ENCODE measurements at regions not wholly inside any gene's neighbourhood (a gene's known extent, or its start where the extent isn't known, plus 50 kb on each side); places are given as distances from the start of the nearest gene placed in this dataset.

DNA sequence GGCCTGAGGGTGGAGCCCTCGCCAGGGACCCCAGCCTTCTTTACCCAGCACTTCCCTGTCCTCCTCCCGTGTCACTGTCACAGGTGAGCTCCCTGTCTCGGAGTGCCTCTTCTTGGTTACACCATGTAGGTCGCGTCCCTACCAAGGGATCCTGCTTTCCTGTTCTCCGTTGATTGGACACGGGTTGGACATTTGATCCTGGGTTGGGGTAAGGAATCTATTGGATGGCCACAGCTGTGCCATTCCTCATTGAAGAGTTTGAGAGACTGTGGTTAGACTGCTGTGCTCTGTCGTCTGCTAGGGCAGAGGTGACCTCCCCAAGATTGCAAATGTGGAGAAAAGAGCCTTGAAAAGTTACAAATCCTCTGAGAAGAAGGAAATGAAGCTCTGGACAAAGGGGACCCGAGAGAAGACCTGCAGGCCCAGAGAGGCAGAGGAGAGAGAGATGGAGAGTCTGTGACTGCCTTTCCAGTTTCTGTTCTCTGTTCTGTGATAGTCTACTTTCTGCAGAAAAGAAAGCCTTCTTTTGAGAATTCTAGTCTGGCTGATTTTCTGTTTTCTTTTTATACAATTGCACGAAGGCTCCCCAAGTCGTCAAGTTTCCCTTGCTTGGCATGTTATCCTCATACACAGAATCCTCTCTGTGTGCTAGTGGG, 325.7 kb upstream of the RGMA start:
- Histone ChIP-seq H3K14ac (replicated peaks; ENCODE audit: low read depth, low read length) (no peak overlapping the region), H3K4ac (ENCODE audit: low read depth, low read length) (no peak overlapping the region), H2AFZ (replicated peaks; ENCODE audit: low read length, poor library complexity) (no peak overlapping the region), H3K56ac (ENCODE audit: extremely low read depth, insufficient read depth, low read length) (no peak overlapping the region), H2BK120ac (ENCODE audit: low read depth, low read length) (no peak overlapping the region), H2AK9ac (replicated peaks; ENCODE audit: low read depth, low read length, poor library complexity) (no peak overlapping the region), H2BK5ac (ENCODE audit: low read depth, low read length, poor library complexity, severe bottlenecking) (no peak overlapping the region), H3K4me3 (ENCODE audit: insufficient read depth, low read depth, low read length) (no peak overlapping the region), H3K9me1 (ENCODE audit: insufficient read depth, low read length) (no peaks in the 10 kb centered on the region), H3K27me3 (ENCODE audit: control insufficient read depth, insufficient read depth, low read length) (no peaks in the 10 kb centered on the region), H3K27ac (ENCODE audit: insufficient read depth, low read length) (no peak overlapping the region), H3K23ac (ENCODE audit: low read depth, low read length) (no peak overlapping the region), H3K4me1 (ENCODE audit: control insufficient read depth, insufficient read depth, low read length) (no peaks in the 10 kb centered on the region), H3K4me2 (ENCODE audit: low read depth, low read length) (no peak overlapping the region), H4K5ac (ENCODE audit: low read depth, low read length) (no peak overlapping the region), H3K9me3 (ENCODE audit: control insufficient read depth, insufficient read depth, low read length) (peaks cover 45% of the 10 kb centered on the region), H2AK5ac (ENCODE audit: low read depth, low read length) (no peak overlapping the region), H2BK15ac (ENCODE audit: low read depth, low read length) (no peak overlapping the region), H3K79me1 (ENCODE audit: low read depth in 1 of 2, low read length in 2 of 2) (no peaks in the 10 kb centered on the region), H4K20me1 (ENCODE audit: insufficient read depth, low read length) (no peaks in the 10 kb centered on the region), H3K18ac (ENCODE audit: low read depth, low read length) (no peak overlapping the region), H4K91ac (ENCODE audit: insufficient read depth, low read depth, low read length) (no peak overlapping the region), H3K36me3 (ENCODE audit: control insufficient read depth, insufficient read depth, low read length) (no peaks in the 10 kb centered on the region), H2BK20ac (ENCODE audit: low read depth, low read length) (no peak overlapping the region), H4K8ac (ENCODE audit: low read depth in 2 of 2, low read length in 2 of 2) (no peak overlapping the region), H3K9ac (ENCODE audit: low read depth, low read length) (no peak overlapping the region)
- no TSS peak for BruUV-seq (replicated peaks)
- intact Hi-C loops (cut with micrococcal nuclease): no loop called here
- no peak for TF ChIP-seq MAFK (IDR thresholded peaks at IDR 0.05; ENCODE audit: low read depth, low read length)
- no peak for TF ChIP-seq CHD1 (IDR thresholded peaks at IDR 0.05; ENCODE audit: low read depth, low read length)
- TF ChIP-seq RAD21 (IDR thresholded peaks at IDR 0.05; ENCODE audit: low read length): no peak
- TF ChIP-seq FOS (IDR thresholded peaks at IDR 0.05; ENCODE audit: low read depth, low read length): no peak
- TF ChIP-seq, protein P1, sequence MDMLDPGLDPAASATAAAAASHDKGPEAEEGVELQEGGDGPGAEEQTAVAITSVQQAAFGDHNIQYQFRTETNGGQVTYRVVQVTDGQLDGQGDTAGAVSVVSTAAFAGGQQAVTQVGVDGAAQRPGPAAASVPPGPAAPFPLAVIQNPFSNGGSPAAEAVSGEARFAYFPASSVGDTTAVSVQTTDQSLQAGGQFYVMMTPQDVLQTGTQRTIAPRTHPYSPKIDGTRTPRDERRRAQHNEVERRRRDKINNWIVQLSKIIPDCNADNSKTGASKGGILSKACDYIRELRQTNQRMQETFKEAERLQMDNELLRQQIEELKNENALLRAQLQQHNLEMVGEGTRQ (IDR thresholded peaks at IDR 0.05; ENCODE audit: low read depth, low read length): no peak
- TF ChIP-seq NFE2L2 (IDR thresholded peaks at IDR 0.05; ENCODE audit: low read depth, low read length): no peak
- no peak for TF ChIP-seq MXI1 (IDR thresholded peaks at IDR 0.05; ENCODE audit: borderline replicate concordance, low read depth, low read length)
- TF ChIP-seq SMC3 (IDR thresholded peaks at IDR 0.05; ENCODE audit: low read depth, low read length): no peak
- TF ChIP-seq RFX5 (IDR thresholded peaks at IDR 0.05; ENCODE audit: low read depth, low read length): no peak
- TF ChIP-seq, protein P2, sequence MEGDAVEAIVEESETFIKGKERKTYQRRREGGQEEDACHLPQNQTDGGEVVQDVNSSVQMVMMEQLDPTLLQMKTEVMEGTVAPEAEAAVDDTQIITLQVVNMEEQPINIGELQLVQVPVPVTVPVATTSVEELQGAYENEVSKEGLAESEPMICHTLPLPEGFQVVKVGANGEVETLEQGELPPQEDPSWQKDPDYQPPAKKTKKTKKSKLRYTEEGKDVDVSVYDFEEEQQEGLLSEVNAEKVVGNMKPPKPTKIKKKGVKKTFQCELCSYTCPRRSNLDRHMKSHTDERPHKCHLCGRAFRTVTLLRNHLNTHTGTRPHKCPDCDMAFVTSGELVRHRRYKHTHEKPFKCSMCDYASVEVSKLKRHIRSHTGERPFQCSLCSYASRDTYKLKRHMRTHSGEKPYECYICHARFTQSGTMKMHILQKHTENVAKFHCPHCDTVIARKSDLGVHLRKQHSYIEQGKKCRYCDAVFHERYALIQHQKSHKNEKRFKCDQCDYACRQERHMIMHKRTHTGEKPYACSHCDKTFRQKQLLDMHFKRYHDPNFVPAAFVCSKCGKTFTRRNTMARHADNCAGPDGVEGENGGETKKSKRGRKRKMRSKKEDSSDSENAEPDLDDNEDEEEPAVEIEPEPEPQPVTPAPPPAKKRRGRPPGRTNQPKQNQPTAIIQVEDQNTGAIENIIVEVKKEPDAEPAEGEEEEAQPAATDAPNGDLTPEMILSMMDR (conservative IDR thresholded peaks at IDR 0.05; ENCODE audit: low read depth, low read length): no peak
- no peak for TF ChIP-seq POLR2A (IDR thresholded peaks at IDR 0.05; ENCODE audit: low read depth, low read length)
- no peak for TF ChIP-seq MAZ (IDR thresholded peaks at IDR 0.05; ENCODE audit: borderline replicate concordance, low read depth, low read length)
- no peak for TF ChIP-seq BHLHE40 (IDR thresholded peaks at IDR 0.05; ENCODE audit: low read depth, low read length)
- TF ChIP-seq RCOR1 (IDR thresholded peaks at IDR 0.05; ENCODE audit: insufficient replicate concordance, low read length): no peak
- dilution Hi-C loops (cut with HindIII; ENCODE audit: low sequenced_read_pairs, unreplicated experiment): no loop called here
- POLR2A ChIA-PET (ENCODE audit: unreplicated experiment): no interaction called here
- DNase-seq (no peak), ATAC-seq (ENCODE audit: low read depth) (no peak)
- 80% methylated on average over 2 of the region's 11 CpGs; no CpG with 5 or more reads in 1 of the 2 experiments for WGBS, 2 experiments (ENCODE audit: extremely low coverage in 2 of 2, insufficient read length in 1 of 2)
- in situ Hi-C loops (cut with MboI; ENCODE audit: low sequenced_read_pairs): no loop called here
- CTCF ChIA-PET: no interaction called here
